PC-9 (cell line): ENCODE measurements at regions not wholly inside any gene's neighbourhood (a gene's known extent, or its start where the extent isn't known, plus 50 kb on each side); places are given as distances from the start of the nearest gene placed in this dataset.

ENCODE experiments used
- EZH2 ChIP-seq: fragments of 200-600 bp; sonication (generic); IDR thresholded peaks from 2 replicates; pipeline ENCODE4 v1.8.0; 2017; ENCODE audit warnings: antibody characterized with exemption, low read depth
- TF ChIP-seq, protein P1 (sequence below): fragments of 200-600 bp; sonication (generic); conservative IDR thresholded peaks from 2 replicates; pipeline ENCODE4 v1.6.1; 2017; ENCODE audit warnings: mixed run types, antibody characterized with exemption, mild to moderate bottlenecking, moderate library complexity

DNA sequence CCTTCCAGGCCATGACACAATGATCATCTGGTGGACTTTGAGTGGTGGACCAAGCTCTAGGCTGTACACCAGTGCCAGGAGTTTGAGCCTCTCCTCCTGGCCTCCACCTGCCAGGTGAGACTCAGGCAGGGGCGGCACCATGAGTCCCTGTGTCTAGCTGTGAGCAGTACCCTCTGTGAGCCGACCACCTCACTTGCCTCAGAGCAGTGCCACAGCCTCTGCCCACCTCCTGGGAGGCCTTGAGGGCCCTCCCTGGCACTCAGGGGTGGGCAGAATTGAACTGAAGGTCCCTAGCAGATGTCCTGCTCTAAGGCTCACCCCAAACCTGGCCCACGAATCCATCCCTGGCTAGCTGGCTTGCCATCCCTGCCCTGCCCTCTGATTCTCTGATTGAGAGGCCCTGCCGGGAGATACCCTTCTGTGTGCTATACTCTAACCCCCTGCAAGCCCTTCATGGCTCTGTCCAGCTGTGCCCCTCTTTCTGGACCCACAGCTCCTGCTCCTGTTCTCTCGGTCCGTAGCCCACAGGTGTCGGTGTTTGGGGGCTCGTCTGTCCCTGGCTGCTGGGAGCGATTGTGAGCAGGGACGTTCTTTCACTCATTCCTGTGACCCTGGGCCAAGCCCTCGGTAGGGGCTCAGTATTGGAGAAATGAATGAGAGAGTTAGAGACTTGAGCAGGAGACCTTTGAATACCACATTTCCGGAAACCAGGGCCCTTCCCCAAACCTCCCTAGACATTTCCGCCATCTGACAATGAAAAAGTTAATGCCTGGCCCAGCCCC is 70.0 kb downstream of the INHBB start:
- TF ChIP-seq, protein P1, sequence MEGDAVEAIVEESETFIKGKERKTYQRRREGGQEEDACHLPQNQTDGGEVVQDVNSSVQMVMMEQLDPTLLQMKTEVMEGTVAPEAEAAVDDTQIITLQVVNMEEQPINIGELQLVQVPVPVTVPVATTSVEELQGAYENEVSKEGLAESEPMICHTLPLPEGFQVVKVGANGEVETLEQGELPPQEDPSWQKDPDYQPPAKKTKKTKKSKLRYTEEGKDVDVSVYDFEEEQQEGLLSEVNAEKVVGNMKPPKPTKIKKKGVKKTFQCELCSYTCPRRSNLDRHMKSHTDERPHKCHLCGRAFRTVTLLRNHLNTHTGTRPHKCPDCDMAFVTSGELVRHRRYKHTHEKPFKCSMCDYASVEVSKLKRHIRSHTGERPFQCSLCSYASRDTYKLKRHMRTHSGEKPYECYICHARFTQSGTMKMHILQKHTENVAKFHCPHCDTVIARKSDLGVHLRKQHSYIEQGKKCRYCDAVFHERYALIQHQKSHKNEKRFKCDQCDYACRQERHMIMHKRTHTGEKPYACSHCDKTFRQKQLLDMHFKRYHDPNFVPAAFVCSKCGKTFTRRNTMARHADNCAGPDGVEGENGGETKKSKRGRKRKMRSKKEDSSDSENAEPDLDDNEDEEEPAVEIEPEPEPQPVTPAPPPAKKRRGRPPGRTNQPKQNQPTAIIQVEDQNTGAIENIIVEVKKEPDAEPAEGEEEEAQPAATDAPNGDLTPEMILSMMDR = no peak
- TF ChIP-seq EZH2 = no peak
